HEK293T (cell line): ENCODE measurements at regions not wholly inside any gene's neighbourhood (a gene's known extent, or its start where the extent isn't known, plus 50 kb on each side); places are given as distances from the start of the nearest gene placed in this dataset.

Experiments
- BHLHE40 ChIP-seq: fragments of 450-650 bp; IDR thresholded peaks from 2 replicates; pipeline ENCODE4 v1.6.1; 2016; ENCODE audit warnings: mild to moderate bottlenecking, moderate library complexity, borderline replicate concordance
- FOXA1 ChIP-seq: fragments of 450-650 bp; IDR thresholded peaks from 2 replicates; pipeline ENCODE4 v1.6.1; 2016; ENCODE audit warnings: mild to moderate bottlenecking
- TARDBP ChIP-seq: fragments of 450-650 bp; IDR thresholded peaks from 2 replicates; pipeline ENCODE4 v1.6.1; 2016

GRCh38 chr1:207230441-207230840 lies 91.0 kb upstream of the CD55 start:
- TF ChIP-seq FOXA1 (no peak), BHLHE40 (no peak), TARDBP (no peak)
